GM12878 (cell line): ENCODE measurements at regions not wholly inside any gene's neighbourhood (a gene's known extent, or its start where the extent isn't known, plus 50 kb on each side); places are given as distances from the start of the nearest gene placed in this dataset.

Experiments used
- ATAC-seq: fragments of 200-7000 bp; cut with Tn5 transposase; 3 replicates; pipeline ENCODE4 v1.9.1; 2020; ENCODE audit warnings: mild to moderate bottlenecking, moderate library complexity
- BruUV-seq: library from RNA; stranded (reverse); fragments of 400-500 nt; replicated peaks from 2 replicates; lab custom pipeline; 2021; lab: Mats Ljungman, UMichigan
- CTCF ChIA-PET: fragments of 300-600 bp; sonication (Branson Sonifier 250); formaldehyde crosslinking; extraction: SDS; loops from one replicate; lab custom pipeline; 2021; ENCODE audit warnings: inconsistent platforms; lab: Yijun Ruan, JAX
- POLR2A ChIA-PET: fragments of 350-600 bp; formaldehyde crosslinking; extraction: SDS; loops from one replicate; lab custom pipeline; 2021; ENCODE audit warnings: inconsistent platforms; lab: Charles Lee
- RAD21 ChIA-PET: fragments of 300-600 bp; sonication (Branson Sonifier 250); formaldehyde crosslinking; loops from one replicate; lab custom pipeline; 2023; ENCODE audit warnings: antibody characterized with exemption; ENCODE audit not compliant: unreplicated experiment; lab: Charles Lee
- SMC1A ChIA-PET: fragments of 300-600 bp; sonication (Branson Sonifier 250); formaldehyde crosslinking; loops from one replicate; lab custom pipeline; 2023; ENCODE audit not compliant: unreplicated experiment, uncharacterized antibody; lab: Charles Lee
- DNase-seq: peaks from one replicate; pipeline ENCODE4 v3.0.0-alpha.2; 2011; ENCODE audit warnings: low read depth, low spot score
- FAIRE-seq: peaks from 3 replicates; lab custom pipeline; 2011; peaks lifted over from hg19 to GRCh38; lab: Jason Lieb, UNC
- H2AFZ ChIP-seq: 2 replicates; pipeline ENCODE4 v1.6.0; 2011; ENCODE audit warnings: low read depth, low read length, control low read depth; ENCODE audit not compliant: control insufficient read depth
- H3K27ac ChIP-seq: 2 replicates; pipeline ENCODE4 v1.5.1; 2011; ENCODE audit warnings: control low read depth; ENCODE audit not compliant: control insufficient read depth, insufficient read depth
- H3K27me3 ChIP-seq, 2 experiments: replicated peaks in 1 of 2; 2 replicates each; pipeline versions ENCODE4 v1.6.0 to v1.6.1; 2011; ENCODE audit warnings: low read length in 1 of 2; ENCODE audit not compliant: control insufficient read depth in 2 of 2, insufficient read depth in 2 of 2
- H3K36me3 ChIP-seq, 2 experiments: 2 replicates each; pipeline ENCODE4 v1.5.1; 2011; ENCODE audit warnings: low read length in 1 of 2; ENCODE audit not compliant: control insufficient read depth in 2 of 2, insufficient read depth in 2 of 2
- H3K4me1 ChIP-seq: 2 replicates; pipeline ENCODE4 v1.6.1; 2011; ENCODE audit warnings: mild to moderate bottlenecking, low read length, moderate library complexity, mixed read lengths; ENCODE audit not compliant: control insufficient read depth, insufficient read depth
- H3K4me2 ChIP-seq: 2 replicates; pipeline ENCODE4 v1.6.0; 2011; ENCODE audit warnings: control low read depth; ENCODE audit not compliant: control insufficient read depth, insufficient read depth
- H3K4me3 ChIP-seq: fragments of 200-600 bp; sonication (generic); 2 replicates; pipeline ENCODE4 v1.5.1; 2016
- H3K79me2 ChIP-seq: 2 replicates; pipeline ENCODE4 v1.6.0; 2011; ENCODE audit warnings: low read length; ENCODE audit not compliant: control insufficient read depth, insufficient read depth
- H3K9ac ChIP-seq: 2 replicates; pipeline ENCODE4 v1.8.0; 2011; ENCODE audit warnings: low read length, control low read depth, mixed read lengths; ENCODE audit not compliant: control insufficient read depth, insufficient read depth
- H3K9me3 ChIP-seq: replicated peaks from 3 replicates; pipeline ENCODE4 v1.5.1; 2011; ENCODE audit warnings: mild to moderate bottlenecking, low read length; ENCODE audit not compliant: control insufficient read depth, insufficient read depth
- H4K20me1 ChIP-seq: 2 replicates; pipeline ENCODE4 v1.6.0; 2011; ENCODE audit not compliant: control insufficient read depth, insufficient read depth
- ATF3 ChIP-seq: IDR thresholded peaks from 2 replicates; pipeline ENCODE4 v1.6.1; 2011; ENCODE audit warnings: low read depth, mild to moderate bottlenecking, low read length, moderate library complexity, borderline replicate concordance; ENCODE audit errors: extremely low read depth
- BCL11A ChIP-seq: IDR thresholded peaks from 2 replicates; pipeline ENCODE4 v1.6.1; 2011; ENCODE audit warnings: low read depth, low read length
- BRCA1 ChIP-seq: IDR thresholded peaks from 2 replicates; pipeline ENCODE4 v1.6.1; 2011; ENCODE audit warnings: low read depth, low read length, improper control_type of control experiment
- EGR1 ChIP-seq, 2 experiments: IDR thresholded peaks; 1 replicate in 1 of 2; 2 replicates in 1 of 2; pipeline ENCODE4 v1.6.1; 2011 to 2012; ENCODE audit warnings: low read depth in 2 of 2, low read length in 2 of 2, borderline replicate concordance in 1 of 2, mild to moderate bottlenecking in 1 of 2, moderate library complexity in 1 of 2
- ETV6 ChIP-seq, 2 experiments: fragments of 450-650 bp in 1 of 2; IDR thresholded peaks in 1 of 2; conservative IDR thresholded peaks in 1 of 2; 2 replicates each; pipeline ENCODE4 v1.6.1; 2014; ENCODE audit warnings: antibody characterized with exemption in 1 of 2, borderline replicate concordance in 1 of 2, low read depth in 1 of 2, mild to moderate bottlenecking in 1 of 2, moderate library complexity in 1 of 2
- GATAD2B ChIP-seq: fragments of 450-650 bp; conservative IDR thresholded peaks from 2 replicates; pipeline ENCODE4 v1.6.1; 2017; ENCODE audit warnings: low read depth, mild to moderate bottlenecking, moderate library complexity
- KAT2A ChIP-seq: conservative IDR thresholded peaks from 2 replicates; pipeline ENCODE4 v1.6.1; 2011; ENCODE audit warnings: low read depth, low read length; ENCODE audit not compliant: control insufficient read depth
- MAX ChIP-seq: IDR thresholded peaks from 2 replicates; pipeline ENCODE4 v1.6.1; 2012; ENCODE audit warnings: low read depth, low read length, improper control_type of control experiment
- NFYA ChIP-seq: IDR thresholded peaks from 2 replicates; pipeline ENCODE4 v1.6.1; 2011; ENCODE audit warnings: low read depth, mild to moderate bottlenecking, low read length, improper control_type of control experiment, borderline replicate concordance
- SMAD1 ChIP-seq: fragments of 450-650 bp; IDR thresholded peaks from 2 replicates; pipeline ENCODE4 v1.6.1; 2018; ENCODE audit warnings: mild to moderate bottlenecking, low read depth; ENCODE audit not compliant: partially characterized antibody
- SRF ChIP-seq, 2 experiments: IDR thresholded peaks; 2 replicates each; pipeline ENCODE4 v1.6.1; 2011; ENCODE audit warnings: low read depth in 2 of 2, low read length in 2 of 2, mild to moderate bottlenecking in 1 of 2, moderate library complexity in 1 of 2
- YBX1 ChIP-seq: fragments of 450-650 bp; IDR thresholded peaks from 2 replicates; pipeline ENCODE4 v1.6.1; 2016; ENCODE audit warnings: antibody characterized with exemption
- ZNF687 ChIP-seq: fragments of 450-650 bp; IDR thresholded peaks from 2 replicates; pipeline ENCODE4 v1.6.1; 2017; ENCODE audit warnings: mild to moderate bottlenecking, moderate library complexity
- WGBS: methylation state at CpG from one replicate; pipeline ENCODE4 v1.1.6; 2016; ENCODE audit warnings: low lambda C conversion rate; ENCODE audit not compliant: insufficient replicate concordance, insufficient coverage; ENCODE audit errors: missing lambda C conversion rate; 5-methylcytosine and 5-hydroxymethylcytosine counted together
- in situ Hi-C: fragments of 300-500 bp; cut with MboI; formaldehyde crosslinking; loops from 9 replicates; pipeline ENCODE4 v1.14.3; 2018; ENCODE audit warnings: mixed read lengths
- intact Hi-C: fragments of 100-400 bp; cut with micrococcal nuclease; formaldehyde crosslinking; loops from one replicate; pipeline ENCODE4 v1.14.2; 2022; ENCODE audit not compliant: unreplicated experiment

GRCh38 chr3:30146978-30147377, 459.4 kb upstream of the TGFBR2 start (continued):
- TF ChIP-seq ATF3 (no peak), SRF (IDR thresholded peaks at IDR 0.05; ENCODE audit: low read depth in 2 of 2, low read length in 2 of 2) (no peak), NFYA (no peak), GATAD2B (no peak), EGR1 (IDR thresholded peaks at IDR 0.05; ENCODE audit: borderline replicate concordance in 1 of 2, low read depth in 2 of 2, low read length in 2 of 2) (no peak), YBX1 (no peak), SMAD1 (no peak)

GRCh38 chr3:30154853-30155252, 451.5 kb upstream of the TGFBR2 start:
- H3K27ac ChIP-seq, result no peak overlapping the region
- WGBS, result 45% methylated on average over 2 of the region's 2 CpGs
- H3K9me3 ChIP-seq, result no peaks in the 10 kb centered on the region
- no peaks in the 10 kb centered on the region for H4K20me1 ChIP-seq
- H3K4me1 ChIP-seq, result no peaks in the 10 kb centered on the region
- no peaks in the 10 kb centered on the region for H3K79me2 ChIP-seq
- ATAC-seq (no peak), DNase-seq (no peak)
- H3K36me3 ChIP-seq, result no peaks in the 10 kb centered on the region
- RAD21 ChIA-PET, result no interaction called here
- no peak overlapping the region for H3K4me2 ChIP-seq
- H3K9ac ChIP-seq, result no peak overlapping the region
- no peaks in the 10 kb centered on the region for H3K27me3 ChIP-seq
- in situ Hi-C loops, result no loop called here
- TF ChIP-seq ZNF687, result no peak
- TF ChIP-seq KAT2A, result no peak
- TF ChIP-seq MAX, result no peak
- no peak for TF ChIP-seq ETV6 (conservative IDR thresholded peaks at IDR 0.05 in 1 of 2, IDR thresholded peaks at IDR 0.05 in 1 of 2; ENCODE audit: borderline replicate concordance in 1 of 2, low read depth in 1 of 2)
- TF ChIP-seq BCL11A, result no peak
- TF ChIP-seq BRCA1, result no peak
- TF ChIP-seq, all 136 proteins: peak for 0
- BruUV-seq, result no TSS peak
- POLR2A ChIA-PET, result no interaction called here
- intact Hi-C loops, result no loop called here
- Histone ChIP-seq H2AFZ (no peak overlapping the region), H3K4me3 (no peak overlapping the region)
- CTCF ChIA-PET, result no interaction called here
- FAIRE-seq, result no peak
- SMC1A ChIA-PET, result no interaction called here
